NCI-H1417 (cell line): ENCODE measurements at regions not wholly inside any gene's neighbourhood (a gene's known extent, or its start where the extent isn't known, plus 50 kb on each side); places are given as distances from the start of the nearest gene placed in this dataset.
"Not testable (repeated sequence)": the region's sequence is repeated elsewhere in the genome, so short reads cannot be mapped to it uniquely, and the experiment has no call there.

Experiments
- DNase-seq, 3 experiments: peaks; one replicate each; lab custom pipeline; 2025; lab: John Stamatoyannopoulos, UW

DNA sequence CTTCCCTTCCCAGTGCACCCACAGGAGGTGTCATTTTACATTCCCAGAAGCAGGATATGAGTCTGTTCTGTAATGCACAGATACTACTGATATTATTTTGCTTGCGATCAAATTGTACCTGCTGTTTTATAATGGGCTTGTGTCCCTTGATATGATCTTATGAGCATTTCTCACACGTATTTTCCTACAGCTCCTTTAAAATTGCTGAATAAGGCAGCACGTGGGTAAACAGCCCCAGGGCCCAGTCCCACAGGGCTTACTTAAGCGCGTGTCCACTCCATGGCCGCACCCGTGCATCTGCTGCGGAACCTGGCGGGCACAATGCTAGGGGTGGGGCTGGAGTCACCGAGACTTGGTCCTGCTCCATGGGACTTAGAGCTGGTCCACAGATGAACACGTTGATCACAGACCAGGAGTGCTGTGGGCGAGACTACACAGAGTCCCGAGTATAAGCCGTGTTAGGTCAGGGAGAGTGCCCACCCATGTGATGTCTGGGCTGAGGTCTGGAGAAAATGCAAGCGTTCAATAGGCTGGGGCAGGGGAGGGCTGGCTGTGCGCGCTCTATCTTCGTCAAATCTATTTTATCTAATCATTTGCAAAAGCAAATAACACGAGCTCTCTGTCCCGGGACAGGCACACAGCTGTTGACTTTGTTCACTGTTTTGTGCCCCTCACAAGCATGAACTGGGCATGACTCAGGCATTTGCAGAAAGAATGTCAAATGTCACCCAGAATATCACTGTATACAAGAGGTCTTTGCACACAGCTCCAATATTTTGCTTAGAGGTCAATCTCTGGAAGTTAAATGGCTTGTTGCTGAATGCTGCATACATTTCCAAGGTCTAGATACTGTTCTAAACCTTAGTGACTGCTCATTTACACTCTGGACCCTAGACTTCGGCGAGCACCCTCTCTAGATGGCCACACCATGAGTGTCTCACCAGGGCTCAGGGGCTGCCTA, 119.3 kb downstream of the CRYAA start:
- DNase-seq = peak in 2 of 3 experiments; percentile 17 to 24

DNA sequence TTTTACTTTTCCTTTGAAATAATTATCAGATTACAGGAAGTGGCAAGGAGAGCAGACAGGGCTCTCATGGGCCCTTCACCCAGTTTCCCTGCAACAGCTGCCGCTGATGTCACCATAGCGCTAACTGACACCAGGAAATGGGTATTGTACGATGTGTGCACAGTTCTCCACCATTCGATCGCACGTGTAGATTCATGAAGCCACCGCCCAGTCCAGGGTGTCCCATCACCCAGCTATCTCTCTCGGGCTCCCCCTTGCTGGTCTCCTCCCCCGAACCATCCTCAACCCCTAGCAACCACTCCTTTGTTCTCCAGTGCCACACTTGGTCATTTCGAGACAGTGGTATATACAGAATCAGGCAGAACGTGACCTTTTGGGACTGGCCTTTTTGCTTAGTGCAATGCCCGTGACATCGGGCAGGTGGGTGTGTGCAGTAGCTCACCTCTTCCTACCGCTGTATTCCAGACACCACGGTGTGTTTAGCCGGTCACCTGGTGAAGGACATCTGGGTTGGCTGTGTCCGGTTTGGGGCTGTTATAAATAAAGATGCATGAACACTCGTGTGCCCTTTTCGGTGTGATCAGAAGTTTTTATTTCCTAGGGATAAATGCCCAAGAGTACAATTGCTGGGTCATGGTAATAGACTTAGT, 118.4 kb downstream of the CRYAA start:
- peak; percentile 15 to 77 (median 50) for DNase-seq

DNA sequence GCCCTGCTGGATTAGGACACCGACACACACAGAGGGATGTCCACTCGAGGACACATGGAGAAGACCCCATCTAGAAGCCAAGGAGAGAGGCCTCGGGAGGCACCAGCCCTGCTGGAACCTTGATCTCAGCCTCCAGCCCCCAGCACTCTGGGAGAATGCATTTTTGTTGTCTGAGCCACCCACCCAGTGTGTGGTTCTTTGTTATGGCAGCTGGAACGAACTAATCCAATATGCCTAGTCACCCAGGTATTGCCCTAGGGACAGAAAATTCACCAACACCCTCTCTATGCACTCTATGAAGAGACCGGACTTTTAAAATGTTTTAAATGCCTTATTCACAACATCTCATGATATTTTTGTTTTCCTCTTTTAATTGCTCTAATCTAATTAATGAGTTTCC, 117.4 kb downstream of the CRYAA start:
- no peak for DNase-seq

DNA sequence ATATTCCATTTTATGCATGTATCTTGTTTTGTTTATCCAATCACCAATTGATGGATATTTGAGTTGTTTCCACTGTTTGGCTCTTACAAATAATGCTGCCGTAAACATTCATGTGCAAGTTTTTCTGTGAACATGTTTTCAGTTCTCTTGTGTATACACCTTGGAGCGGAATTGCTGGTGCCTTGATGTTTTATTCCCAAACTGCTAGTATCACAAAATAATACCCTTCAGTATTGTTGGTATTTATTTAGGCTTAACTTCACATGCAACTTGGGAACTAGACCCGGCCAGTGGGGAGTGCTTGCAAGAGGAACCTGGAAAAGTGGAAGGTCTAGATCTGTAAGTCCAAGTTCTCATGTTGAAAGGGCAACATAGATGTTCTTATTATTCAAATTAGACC, 115.9 kb downstream of the CRYAA start:
- no peak for DNase-seq

DNA sequence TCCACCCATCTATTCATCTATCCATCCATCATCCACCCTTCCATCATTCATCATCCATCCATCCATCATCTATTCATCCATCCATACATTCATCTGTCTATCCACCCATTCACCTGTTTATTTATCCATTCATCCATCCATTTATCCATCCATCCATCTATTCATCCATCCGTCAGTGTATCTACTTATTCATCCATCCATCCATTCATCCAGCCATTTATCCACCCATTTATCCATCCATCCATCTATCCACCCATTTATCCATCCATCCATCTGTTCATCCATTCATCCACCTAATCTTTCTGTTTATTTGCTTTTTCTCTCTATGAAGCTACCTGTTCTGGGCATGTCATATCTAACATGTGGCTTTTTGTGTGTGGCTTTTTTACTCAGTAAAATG, 115.4 kb downstream of the CRYAA start:
- no peak for DNase-seq

DNA sequence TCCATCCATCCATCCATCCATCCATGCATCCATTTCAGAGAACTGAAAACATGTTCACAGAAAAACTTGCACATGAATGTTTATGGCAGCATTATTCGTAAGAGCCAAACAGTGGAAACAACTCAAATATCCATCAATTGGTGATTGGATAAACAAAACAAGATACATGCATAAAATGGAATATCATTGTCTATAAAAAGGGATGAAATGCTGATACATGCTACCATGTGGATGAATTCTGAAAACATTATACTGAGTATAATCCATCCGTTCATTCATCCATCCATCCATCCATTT, 115.1 kb downstream of the CRYAA start:
- DNase-seq = not testable (repeated sequence)

DNA sequence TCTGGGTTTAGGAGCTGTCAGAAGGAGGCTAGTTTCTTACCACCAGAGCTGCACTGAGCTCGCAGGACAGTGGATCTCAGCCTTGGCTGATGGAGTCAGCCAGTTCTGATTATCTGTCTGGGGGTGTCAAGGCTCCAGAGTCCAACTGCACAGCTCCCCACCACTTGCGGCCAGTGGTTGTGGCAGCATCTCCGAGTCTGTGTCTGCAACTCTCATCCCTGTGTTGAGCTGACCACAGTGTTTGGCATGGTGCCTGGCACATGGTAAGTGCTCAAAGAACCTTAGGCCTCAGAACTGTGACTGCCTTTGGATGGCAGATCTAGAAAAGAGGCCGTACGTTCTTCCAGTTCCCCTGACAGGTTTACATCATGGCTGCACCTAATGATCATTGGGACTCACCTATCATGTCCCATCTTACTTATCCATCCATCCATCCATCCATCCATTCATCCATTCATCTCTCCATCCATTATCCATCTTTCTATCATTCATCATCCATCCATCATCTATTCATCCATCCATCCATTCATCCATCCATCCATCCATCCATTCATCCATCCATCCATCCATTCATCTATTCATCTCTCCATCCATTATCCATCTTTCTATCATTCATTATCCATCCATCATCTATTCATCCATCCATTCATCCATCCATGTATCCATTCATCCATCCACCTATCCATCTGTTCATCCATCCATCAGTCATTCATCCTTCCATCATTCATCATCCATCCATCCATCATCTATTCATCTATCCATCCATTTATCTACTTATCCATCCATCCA, 114.5 kb downstream of the CRYAA start:
- DNase-seq = no peak

DNA sequence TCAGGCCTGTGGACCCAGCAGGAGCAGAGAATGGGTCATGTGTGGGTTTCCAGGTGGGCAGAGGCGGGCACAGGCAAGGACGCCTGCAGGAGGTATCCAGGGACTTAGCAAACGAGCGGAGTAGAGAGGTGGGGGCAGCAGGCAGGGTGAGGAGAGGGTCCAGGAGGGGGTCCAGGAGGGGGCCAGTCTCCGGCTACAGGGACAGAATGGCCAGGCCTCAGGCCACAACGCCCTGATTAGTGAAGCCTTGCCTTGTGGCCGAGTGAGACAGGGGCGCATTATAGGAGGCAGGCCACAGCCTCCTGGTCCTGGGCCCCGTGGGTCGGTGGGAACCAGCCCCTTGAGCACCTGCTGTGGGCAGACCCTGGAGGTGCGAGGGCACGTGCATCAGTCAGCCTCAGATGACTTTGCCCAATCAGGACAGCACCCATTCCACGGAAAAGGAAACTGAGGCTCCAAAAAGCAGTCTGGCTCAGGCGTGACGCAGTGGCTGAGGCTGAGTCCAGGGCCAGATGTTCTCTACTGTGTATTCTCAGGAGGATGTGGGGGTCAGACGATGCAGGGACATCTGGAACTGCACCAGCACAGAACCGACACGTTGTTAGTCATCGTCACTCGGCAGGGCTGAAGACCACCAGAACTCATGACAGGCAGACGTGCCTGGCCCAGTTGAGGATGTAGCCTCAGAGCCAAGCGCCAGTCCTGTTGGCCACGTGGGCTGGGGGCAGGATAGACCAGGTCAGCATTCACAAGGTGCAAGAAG, 113.7 kb downstream of the CRYAA start:
- DNase-seq = no peak

DNA sequence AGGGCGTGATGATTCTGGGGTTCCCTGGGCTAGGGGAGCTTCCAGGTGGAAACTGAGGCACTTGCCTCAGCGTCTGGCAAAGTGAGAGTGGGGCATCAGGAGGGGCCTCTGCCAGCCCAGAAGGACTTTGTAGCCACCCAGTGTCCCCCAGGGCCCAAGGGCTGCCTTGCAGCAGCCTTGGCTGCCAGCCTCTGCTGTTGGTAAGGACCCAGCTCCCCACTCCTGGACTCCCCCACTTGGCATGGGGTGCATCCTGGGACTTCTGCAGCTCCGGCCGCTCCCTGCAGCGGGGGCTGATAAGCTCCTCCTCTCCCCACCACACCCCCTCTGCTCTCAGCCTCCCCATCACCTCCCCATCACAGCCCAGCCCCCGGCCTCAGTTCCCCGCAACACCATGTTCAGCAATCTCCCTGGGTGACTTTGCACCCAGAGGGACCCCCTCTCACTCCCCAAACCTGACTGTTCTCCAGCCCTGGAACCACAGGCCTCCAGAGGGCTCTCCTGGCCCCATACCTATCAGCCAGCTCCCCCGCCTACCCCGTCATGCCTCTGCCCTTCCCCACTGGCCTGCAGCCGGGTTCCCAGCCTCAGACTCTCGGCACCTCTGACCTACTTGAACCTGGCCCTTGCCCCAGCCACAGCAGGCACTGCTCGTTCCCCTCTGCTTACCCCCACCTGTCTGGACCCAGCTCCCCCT, 113.0 kb downstream of the CRYAA start:
- no peak for DNase-seq

DNA sequence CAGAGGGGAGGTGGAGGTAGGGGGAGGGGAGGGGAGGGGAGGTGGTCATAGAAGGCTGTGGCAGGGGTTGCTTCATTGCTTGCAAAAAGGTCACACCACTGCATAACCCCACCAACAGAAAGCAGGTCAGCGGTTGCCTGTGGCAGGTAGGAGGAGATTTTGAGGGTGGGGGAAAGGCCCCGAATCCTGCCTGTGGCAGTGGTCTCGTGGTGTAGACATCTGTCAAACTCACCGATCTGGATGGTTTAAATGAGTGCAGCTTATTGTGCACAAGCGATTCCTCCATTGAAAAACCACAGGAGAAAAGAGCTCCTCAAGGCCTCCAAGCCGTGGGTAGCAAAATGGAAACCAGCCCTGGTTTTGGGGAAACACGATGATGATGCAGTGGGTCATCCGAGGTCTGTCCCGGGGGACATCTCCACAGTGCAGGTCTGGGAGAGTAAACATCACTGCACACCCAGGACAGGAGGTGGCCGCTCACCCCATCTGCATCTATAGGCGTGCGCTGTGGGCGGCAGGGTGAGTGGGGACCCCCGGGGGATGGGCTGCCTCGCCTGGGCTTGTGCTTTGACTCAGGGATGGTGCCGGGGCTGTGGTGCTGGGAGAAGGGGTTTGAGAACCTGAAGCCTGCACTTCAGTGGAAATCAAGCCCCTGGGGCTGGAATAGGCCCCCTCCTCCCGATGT, 112.3 kb downstream of the CRYAA start:
- DNase-seq = no peak

DNA sequence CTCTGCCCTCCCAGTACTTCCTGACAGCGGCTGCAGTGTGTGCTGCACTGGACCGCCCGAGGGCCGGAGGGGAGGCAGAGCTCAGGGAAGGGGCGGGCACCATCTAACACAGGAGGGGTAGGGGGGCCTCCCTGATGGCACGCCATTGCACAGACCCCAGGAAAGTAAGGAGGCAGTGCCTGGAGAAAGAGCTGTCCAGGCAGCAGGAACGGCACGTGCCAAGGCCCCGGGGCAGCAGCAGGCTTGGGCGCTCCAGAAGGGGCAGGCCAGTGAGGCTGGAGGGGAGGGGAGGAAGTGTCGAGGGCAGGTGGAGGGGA, 110.7 kb downstream of the CRYAA start:
- DNase-seq = no peak

DNA sequence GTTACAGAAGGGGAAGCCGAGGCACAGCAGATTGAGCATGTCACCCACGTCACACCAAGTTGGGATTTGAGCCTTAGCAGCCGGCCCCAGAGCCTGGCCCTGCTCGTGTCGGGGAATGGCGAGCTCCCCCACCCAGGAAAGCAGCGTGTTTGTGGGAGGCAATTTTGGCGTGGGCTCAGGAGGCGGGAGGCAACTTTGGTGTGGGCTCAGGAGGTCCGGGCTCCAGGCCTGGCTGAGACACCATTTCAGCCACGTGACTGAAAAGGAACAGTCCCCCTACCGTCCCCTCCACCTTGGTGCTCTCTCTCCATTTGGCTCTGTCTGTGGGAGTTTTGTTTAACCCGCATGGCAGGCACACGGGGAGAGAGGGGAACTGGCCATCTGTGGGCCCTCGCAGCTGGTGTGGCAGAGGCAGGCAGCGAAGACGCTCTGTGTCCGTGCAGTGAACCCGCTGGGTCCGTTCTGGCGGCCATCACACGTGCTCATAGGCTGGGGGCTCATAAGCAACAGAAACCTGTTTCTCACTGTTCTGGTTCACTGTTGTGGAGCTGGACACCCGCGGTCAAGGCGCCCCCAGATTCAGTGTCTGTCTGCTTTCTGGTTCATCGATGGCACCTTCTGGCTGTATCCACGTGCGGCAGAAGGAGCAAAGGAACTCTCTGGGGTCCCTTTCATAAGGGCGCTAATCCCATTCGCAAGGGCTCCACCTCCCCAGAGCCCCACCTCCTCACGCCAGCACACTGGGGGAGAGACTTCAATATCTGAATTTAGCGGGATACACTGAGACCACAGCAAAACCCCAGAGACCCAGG, 110.2 kb downstream of the CRYAA start:
- no peak for DNase-seq

DNA sequence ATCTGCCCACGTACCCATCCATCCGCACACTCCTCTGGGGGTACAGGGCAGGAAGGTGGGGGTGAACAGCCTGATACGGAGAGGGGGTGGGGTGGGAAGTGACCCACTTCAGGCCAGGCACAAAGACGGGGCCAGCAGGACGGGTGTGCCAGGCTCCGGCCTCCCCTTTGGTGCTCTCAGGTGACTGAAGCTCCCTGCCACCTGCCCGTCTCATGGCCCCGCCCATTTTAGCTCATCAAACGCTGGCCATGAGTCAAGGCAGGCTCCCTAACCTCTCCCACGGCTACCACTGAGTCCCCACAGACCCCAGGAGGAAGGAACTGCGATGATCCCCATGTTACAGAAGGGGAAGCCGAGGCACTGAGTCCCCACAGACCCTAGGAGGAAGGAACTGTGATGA, 109.6 kb downstream of the CRYAA start:
- DNase-seq = no peak

DNA sequence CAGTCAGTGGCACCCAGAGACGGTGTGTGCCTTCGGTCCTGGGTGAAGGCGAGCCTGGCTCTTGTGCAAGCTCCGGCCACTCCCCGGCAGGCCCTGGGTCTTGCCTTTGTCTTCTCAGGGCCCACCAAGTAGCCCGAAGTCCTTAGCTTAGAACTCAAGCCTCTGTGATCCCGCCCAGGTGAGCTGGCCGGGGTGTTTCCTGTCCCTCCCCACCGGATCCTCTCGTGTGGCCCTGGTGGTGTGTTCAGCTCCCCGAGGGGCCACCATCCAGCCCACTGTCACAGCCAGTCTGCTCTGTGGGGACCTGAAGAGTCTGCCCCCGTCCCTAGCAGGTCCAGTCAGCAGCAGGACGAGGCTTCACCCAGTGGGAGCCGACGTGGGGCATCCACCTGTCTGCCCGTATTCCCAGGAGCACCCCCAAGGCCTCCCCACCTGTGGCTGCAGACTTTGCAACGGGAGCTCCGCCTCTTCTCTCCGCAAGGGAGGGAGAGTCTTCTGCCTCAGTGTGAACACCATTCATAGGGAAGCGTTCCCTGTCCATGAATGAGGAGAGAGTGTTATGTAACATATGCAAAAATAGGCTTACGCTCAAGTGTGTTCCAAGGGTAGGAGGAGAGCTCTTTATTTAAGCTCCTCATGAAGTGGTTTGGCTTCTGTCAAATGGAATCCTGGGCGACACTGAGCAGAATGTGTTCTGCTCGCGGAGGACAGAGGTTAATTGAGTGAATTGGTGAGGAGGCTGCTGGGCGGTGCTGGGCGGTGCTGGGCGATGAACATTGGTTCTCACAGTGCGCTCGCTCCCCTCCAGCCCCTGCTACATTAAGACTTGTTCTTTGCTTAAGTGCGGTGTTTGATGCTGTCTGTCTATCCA, 108.9 kb downstream of the CRYAA start:
- DNase-seq = no peak

DNA sequence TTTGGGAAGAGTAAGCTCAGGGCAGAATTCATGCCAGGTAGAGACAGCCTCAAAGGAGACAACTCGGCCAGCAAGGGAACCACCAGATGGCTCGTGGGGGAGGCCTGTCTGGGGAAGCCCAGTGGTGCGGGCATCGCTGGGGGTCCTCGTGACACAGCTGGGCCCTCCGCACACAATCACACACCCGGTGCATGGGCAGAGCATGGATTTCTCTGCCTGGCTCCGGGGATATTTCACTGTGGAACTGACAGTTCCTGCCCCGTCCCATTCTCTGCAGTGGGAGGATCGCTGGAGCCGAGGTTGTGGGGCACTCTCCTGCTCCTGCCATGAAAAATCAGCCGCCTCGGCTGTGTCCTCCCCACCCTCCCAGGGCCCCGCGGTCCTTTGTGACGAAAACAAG, 108.0 kb downstream of the CRYAA start:
- DNase-seq = no peak

DNA sequence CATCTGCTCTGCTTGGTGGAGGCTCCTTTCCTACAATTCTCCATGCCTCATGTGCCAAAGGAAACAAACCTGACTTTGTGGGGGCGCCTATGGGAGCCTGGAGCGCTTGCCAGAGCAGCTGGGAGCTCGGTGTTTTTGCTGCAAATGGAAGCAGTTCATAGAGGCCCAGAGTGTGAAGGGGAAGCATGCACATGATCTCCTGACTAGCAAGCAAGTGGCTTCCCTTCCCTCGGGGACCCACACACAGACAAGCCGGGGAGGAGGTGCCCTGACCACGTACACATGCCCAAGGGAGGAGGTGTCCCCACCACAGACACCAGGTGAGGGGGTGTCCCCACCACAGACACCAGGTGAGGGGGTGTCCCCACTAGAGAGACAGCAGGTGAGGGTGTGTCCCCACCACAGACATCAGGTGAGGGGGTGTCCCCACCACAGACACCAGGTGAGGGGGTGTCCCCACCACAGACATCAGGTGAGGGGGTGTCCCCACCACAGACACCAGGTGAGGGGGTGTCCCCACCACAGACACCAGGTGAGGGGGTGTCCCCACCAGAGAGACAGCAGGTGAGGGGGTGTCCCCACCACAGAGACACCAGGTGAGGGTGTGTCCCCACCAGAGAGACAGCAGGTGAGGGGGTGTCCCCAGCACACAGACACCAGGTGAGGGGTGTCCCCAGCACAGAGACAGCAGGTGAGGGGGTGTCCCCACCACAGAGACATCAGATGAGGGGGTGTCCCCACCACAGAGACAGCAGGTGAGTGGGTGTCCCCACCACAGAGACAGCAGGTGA, 106.8 kb downstream of the CRYAA start:
- no peak for DNase-seq

DNA sequence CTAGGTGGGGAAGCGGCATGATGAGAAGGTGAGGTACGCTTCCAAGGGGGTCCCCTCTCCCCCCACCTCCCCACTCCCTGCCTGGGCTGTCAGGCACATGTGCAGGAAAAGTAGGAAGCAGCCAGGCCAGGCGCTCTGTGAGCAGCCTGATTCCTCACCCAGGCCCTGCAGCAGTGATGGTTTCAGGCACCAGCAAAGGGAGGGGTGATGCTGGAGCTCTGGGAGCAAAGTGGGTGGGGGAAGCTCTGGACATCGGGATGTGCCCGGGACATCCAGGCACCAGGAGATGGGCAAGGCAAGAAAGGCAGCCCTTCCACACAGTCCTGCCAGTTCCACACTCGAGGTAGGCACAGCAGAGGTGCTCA, 106.1 kb downstream of the CRYAA start:
- DNase-seq = no peak
